ENCODE measurements at regions not wholly inside any gene's neighbourhood (a gene's known extent, or its start where the extent isn't known, plus 50 kb on each side); places are given as distances from the start of the nearest gene placed in this dataset.

DNA sequence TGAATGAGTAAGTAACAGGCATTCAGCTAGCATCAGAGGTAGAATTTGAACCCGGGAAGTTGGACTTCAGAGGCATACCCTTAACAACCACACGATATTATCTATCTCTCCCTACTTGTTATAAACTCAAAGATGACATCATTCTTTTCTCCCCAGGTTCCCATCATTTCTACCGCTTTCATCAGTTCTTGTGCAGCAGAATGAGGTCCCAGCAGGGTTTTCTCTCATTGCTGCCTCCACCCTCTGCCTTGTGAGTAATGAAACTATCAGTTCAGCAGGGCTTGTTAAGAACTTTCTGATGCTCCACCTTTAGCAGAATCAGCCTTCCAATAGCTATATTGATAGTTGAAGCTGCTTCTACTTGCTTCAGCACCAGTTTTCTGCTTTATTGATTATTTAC lies 487.5 kb upstream of the KCNMB2 start:
- no peak for DNase-seq

DNA sequence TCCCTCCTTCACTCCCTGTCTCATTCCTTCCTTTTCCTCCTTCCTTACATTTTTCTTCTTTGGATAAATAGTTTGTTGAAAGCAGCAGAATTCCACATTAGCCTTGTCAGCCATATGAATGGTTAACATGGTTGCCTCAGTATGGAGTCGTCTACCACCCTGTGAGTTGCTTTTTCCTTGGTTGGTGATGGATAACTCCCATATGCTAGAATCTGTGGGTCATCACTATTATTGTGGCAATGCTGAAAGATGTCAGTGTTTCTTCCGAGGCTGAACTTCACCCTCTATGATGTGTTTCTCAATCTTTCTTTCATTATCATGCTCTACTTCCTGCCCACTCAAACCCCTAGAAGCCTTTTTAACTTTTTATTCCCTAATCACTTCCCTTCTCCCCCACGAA lies 481.8 kb upstream of the KCNMB2 start:
- DNase-seq: no peak

DNA sequence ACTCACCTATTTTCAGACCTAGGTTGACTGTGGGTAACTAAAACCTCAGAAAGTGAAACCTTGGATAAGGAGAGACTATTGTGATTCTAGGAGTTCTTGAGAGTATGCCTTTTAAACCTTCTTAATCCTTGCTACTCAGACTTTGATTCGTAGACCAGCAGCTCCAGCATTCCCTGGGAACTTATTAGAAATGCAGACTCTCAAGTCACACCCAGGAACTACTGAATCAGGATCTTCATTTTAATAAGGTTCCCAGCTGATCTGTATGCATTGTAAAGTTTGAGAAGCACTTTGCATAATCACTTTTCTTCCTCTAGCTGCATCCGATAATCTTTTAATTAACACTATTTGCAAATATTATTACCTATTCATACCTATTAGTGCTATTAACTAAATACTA lies 480.3 kb upstream of the KCNMB2 start:
- DNase-seq: no peak

DNA sequence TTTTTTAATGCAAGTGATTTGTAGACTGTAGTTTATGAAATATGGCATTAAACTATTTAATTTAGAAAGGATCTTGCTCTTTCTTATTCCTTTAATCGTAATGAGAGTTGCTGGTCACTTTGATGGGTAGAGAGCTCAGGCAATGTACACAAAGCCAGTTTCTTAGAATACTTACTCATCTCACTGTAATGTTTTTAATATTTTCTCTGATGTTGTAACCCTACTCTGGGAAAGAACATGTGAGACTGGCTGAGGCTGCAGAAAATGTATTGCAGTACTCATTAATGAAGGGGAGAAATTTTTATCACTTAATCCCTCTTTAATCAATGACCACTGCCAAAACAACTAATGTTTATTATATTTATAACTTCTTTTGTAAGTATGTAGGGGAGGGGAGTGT lies 479.4 kb upstream of the KCNMB2 start:
- no peak for DNase-seq

DNA sequence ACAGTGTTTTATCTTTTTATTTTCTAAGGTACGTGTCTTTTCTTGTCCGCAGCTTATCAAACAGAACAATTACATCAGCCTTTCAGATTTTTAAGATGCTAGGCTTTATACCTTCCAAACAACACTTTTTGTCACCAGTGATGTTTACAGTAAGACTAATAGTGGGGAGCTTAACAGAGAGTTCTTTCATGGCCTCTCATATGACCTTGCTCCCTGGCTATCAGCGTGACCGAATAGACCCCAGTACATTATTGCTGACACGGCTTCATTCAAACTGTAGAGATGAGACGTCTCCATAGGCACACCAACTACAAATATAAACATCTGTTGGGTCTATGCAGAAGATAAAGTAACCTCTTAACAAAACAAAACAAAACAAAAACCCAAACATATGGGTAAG lies 477.6 kb upstream of the KCNMB2 start:
- DNase-seq: no peak

DNA sequence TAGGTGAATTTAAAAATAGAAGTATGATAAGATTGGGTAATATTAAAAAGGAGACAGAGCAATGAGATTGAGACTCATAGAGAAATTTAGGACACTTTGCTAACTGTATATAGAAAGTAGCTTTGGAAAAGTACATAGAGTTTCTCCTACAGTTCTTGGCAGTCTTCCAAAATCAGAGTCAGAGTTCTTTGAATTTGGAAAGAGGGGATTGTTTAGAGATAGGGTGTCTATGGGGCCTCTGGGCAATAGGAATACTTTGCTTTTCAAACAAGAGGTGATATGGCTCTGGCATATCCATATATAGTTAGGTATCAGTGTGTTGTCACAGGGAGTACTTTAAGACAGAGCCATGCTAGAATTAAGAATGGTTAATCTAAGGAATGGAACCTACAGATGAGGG lies 477.1 kb upstream of the KCNMB2 start:
- no peak for DNase-seq

DNA sequence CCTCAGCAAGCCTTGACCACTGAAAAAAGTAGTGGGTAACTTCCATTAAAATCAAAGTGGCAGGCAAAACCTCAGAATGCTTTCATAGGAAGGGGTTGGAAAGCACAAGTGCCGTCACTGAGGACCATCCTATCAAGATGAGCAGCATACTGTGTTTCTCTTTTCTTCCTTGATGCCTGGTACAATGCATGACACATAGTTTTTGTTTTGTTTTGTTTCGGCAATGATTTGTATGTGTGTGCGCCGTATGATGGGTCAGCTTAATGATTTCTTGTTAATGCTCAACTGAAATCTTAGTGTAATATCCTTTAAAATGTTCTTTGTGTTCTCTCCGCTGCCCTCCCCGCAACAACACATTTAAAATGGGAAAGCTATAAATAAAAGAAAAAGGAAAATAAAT lies 476.4 kb upstream of the KCNMB2 start:
- DNase-seq: no peak

DNA sequence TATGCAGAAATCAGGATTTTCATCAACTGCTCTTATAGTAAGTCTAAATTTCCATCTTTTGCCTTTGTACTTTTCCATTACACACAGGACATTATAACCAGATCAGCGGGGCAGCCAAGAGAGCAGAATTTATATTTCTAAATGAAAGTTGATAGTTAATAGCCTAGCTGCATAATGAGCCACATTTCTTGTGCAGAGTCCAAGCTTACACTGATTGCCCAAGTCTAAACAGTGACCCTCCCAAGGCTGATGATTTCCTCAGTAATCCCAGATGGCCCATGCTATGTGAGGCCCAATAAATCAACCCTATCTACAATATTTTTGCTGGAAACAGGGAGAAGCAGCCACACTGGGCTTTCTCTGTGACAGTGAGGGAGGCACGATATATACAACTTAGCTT lies 475.8 kb upstream of the KCNMB2 start:
- no peak for DNase-seq

DNA sequence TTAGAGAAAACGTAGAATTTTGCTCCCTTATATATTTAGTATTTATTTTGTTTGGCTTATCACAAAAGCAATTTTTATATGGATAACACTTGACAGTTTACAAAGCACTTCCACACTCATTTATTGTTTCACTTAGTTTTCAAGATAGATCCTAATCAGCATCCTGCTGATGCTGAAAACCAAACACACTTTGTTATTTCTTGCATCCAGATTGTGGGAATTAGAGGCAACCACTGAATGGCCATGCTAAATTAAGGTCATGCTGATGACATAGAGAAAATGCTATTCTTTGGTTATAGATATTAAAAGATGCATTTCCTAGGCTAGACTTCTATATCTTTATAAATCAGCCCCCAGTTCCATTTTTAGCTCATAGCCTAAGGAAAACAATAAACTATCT lies 474.1 kb upstream of the KCNMB2 start:
- DNase-seq: no peak

DNA sequence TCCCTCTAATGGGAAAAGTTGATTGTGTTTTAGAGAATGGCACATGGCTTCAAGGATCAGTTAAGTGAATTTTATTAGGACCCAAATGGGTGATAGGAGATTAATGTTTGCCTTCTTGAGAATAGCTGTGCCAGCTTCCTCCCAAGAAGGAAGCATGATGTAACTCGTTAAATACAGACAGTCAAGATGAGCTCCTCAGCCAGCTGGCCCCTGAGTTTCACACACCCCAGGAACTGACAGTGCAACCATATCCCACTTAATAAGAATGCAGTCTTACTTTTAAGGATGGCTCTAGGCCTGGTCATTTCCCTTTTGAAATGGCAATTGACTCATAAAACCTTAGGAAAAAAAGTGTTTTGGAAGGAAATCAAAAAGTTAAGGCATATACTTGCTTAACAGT lies 472.8 kb upstream of the KCNMB2 start:
- DNase-seq: no peak

DNA sequence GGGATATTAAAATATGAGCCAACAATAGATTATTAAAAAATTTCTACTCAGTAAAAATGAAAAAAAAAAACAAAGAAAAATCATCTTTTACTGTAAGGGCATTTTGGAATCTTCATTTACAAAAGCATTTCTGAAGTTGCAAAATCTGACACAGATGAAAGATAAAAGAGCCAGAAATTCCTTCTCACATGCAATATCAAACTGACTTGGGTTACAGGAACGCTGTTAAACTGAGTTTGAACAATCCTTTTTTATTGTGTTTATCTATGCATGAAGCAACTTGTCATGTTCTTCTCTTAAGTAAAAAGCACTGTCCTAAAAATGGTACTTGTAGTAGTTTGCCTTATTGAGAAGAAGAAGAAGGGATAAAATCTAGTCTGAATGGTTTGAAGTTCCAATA lies 468.5 kb upstream of the KCNMB2 start:
- no peak for DNase-seq

DNA sequence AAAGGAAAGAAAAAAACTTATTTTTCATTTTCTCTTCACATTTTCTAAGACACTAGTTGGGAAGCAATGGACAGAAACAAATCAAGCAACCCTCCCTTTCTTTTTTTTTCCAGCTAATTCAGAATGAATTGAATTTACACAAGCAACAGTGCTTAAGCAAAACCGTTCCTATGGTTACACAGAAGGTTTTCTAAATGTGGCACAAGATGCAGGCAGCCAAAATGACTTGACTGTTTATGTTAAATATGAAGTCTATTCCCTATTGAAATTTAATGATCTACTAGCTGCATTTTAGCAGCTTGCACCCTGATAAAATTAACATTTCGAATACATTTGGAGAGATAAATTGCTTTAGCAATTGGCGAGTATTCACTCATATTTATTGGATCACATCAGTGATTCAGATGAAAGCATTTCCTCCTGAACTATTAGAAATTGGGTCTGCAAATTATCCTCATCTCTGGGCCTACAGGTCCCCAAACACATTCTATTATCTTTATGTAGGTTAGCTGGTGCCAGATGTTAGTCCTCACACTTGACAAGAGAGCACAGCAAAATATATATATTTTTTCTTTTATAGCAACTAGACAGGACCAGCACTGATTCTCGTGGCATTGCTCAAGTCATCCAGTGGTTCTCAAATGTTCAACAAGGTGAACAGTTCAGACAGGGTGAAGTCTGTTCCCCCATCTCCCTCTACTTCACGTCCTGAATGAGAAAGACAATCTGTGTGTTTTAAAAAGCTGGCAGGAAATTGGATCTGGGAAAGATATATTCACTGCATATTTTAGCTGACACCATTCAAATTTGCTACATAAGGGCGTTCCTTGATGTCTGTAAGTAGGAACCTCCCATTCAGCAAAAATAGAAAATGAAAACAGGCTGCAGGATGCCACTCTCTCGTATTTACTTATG lies 463.6 kb upstream of the KCNMB2 start:
- no peak for DNase-seq

DNA sequence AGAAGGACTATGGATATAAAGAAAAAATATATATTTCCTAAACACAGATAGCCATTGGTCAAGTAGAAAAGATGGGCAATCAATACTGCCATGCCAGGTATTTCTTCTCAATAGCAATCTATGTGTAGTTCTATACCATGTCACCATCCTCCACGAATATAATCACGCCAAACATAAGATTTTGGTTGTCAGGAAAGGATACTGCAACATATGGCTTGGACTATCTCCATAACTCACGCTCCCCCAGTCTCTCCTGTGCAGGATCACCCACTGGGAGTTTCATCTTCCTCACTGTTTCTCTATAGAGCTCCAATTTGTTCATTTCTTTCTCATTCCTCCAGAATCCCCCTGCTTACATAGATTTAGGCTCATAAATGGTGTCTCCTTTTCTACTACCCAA lies 462.9 kb upstream of the KCNMB2 start:
- DNase-seq: no peak

DNA sequence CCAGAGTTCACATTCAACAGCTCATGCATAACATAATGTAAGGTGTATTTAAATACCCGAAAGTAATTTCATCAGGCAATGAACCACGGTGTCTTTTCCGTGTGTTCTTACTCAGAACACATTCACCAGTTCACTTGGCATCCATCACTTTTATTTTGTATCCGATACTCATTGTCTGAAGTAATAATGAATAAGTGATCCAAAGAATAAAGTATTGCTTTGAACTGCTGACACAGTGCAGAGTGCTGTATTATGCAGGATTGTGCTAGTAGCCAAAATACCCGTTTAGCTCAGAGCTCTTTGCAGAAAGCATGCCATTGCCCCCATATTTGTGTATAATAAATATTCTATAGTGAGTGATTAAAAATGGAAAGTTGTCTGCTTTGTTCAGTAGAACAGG lies 460.9 kb upstream of the KCNMB2 start:
- DNase-seq: no peak

DNA sequence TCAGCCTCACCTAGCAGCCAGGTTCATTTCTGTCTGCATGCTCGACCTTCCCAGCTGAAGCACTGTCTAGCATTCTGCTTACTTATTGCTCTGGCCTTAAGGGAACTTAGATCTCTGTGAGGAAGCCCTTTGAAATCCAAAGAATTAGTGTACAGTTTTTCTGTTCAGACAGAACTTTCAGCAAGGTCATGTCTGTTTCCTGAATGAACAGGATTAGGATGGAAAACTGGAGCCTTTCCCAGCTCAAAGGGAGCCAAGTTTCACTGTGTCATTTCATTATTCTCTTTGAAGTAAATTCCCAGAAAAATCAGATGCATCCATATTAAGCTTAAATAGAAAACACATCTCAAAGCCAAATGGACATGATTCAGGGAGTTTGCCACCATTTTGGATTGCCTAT lies 457.3 kb upstream of the KCNMB2 start:
- no peak for DNase-seq

DNA sequence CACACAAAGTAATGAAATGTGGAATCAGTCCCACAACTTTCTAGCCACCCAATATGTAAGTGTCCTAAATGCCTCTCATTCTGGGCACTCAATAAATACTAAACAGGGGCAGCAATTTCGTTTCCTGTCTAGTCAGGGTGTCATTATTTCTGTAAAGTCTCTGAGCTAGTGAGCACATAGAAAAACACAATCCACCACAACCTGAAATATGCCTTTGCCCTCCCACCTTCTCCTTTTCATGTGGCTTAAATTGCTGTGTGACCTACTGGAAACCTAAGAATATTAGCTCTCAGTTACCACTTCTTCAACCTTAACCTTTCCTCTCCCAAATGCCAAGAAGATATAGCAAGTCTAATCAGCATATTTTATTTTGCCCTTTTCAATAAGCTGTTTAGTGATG lies 456.3 kb upstream of the KCNMB2 start:
- no peak for DNase-seq

DNA sequence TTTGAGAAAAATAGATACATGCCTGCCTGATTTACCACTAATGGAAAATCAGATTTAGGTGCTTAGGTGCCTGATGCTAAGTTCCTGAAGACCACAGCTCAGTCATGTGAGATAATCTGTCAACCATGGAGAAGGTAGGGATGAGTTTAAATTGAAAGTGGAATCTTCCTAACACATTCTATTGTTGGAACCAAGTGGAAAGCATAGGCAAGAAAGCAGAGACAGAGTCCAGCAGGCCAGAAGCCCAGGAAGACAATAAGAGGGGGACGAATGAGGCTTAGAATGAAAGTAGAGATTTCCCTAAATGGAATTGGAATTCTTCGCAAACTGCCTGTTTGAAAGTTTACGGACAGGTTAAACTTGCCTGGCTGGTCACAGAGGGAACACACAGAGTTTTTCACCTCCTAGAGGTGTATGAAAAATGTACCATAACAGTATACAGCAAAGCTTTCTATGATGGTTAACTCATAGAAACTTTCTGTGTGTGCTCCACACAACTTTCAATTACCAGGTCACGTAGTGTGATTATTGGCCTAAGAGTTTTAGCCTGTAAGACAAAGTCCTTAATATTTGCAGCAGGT lies 453.8 kb upstream of the KCNMB2 start:
- DNase-seq: no peak

DNA sequence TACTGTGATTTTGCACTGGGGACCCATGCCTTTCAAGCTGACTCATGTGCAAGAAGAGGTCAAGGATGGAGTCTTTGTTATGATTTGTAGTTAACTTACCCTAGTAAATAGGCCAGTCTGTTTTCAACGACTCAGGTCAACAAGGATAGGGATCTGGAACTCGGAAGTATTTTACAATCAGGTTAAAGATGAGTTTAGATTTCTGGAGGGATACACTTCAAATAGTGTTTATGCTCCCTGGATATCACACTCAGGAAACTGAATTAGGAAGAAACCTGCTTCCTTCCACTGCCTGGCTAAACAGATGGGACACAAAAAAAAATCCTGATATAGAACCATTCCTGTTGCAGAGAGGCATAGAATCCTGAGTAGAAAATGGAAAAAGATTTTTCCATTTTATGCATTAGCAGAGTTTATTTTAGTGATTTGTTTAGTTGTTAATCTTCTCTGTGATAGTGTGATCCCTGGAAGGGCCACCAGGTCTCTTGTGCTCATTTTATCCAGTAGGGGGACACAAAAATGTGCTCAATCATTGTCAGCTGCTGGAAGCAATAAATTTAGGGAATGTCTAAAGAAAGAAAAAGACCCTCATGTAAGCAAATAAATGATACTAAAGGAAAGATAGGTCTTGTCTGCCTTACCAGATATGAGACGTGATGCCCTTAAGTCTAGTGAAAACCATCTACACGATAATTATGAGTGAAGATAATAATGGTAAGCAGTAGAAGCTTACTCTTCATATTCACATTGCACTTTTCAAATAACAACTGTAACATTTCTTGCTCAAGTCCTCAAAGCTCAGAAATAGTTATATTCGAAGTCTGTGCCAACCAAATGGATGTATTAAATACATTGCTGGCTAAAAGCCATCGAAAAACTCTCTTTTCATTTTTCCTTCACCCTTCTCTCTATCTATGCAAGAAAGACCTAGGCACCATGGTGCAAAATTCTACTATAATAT lies 452.1 kb upstream of the KCNMB2 start:
- no peak for DNase-seq

DNA sequence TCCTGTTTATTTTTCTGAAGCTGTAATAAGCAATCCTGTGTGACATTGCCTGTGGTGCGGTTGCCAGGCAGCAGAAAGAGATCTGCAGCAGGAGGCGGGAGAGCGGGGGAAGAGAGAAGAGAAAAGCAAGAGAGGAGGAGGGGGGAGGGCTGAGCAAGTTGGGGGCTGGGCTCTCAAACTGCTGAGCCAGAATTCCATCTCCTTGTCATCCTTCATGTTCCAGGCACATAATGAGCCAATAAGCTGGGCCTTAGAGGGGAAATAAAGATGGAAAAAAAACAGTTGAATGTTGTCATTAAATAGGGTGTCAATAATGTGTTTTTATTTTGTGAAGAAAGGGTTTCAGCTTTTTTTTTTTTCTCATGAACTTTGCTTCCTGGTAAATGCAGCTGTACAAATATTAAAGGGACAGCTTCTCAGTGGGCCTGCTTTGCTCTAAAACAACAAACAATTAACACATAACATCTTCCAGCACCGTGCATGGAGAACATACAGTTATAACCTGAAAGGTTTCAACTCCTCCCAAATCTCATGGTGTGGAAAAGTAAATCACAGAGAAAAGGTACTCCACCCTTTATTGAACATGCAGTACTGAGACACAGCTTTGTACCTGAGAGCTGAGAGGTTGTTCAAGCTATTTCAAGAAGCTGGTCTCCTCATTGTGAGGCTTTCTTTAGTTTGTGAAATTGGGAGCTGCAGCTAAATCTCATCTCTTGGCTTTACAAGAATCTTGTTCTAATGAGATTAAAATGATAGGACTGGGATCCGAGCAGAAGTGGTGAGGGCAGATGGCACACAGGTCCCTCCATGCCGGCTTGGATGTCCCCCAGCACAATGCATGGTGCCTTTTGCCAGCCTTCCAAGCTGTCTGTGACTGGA lies 451.1 kb upstream of the KCNMB2 start:
- DNase-seq: peak; percentile 98

DNA sequence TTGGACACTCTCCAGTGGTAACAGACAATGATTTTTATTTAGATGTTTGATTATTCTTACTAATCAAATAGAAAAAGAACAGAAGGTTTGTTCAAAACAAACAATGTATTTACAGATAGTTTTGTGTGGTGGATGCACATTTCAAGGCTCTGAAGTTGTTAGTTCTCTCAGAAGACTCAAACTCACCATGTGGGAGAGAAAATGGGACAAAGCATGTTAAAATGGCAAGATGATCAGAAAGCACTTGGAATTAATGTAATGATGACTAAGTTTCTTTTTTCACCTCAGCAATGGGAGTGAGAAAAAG lies 450.5 kb upstream of the KCNMB2 start:
- no peak for DNase-seq

DNA sequence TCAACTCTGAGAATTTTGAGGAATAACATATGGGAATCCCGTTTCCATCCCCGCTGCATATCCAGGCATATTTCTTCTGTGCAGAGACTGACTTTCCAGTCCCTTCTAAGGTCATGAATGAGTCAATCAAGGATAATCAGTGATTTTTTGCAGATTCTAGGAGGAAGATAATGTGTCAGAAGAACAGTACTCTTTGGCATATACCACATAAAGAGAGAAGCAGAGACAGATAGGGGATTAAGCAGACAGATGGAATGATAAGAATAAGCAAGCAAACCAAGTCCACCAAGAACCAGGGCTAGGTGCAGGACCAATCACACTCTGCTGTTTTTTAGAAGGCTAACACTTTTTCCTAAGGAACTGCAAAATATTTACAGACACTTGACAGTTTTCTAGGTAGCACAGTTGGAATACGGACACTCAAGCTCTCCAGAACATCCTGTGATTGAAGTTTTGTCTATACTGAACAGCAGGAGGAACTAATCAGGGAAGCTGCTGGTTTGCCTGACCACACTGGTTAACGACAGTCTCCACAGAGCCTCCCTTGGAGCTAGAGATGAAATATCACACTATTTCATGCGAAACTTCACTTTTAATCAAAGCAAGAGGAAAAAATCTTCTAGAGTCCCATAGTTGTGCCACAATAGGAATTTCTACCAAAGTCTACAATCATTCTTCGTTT lies 450.0 kb upstream of the KCNMB2 start:
- no peak for DNase-seq

DNA sequence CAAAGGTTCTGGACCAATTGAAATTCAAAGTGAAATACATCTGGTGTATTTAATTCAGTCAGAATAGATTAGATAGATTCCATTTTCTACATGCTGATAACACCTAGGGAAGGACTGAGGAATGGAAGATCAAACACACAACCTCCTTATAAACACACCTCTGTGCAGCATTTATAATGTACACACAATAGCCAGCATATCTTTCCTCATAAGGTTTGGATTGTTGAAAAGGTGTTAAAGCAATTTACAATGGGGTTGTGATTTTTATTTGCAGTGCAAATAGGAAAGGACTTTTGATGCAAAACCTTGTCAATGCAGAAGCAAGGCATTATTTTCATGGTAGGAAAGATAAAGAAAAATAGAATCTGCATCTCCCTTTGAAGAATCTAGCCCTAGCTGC lies 448.9 kb upstream of the KCNMB2 start:
- no peak for DNase-seq

Data from DMS153 (cell line).